Immature natural killer cell (primary cell): ENCODE measurements at regions not wholly inside any gene's neighbourhood (a gene's known extent, or its start where the extent isn't known, plus 50 kb on each side); places are given as distances from the start of the nearest gene placed in this dataset.

Source experiments
- DNase-seq, 3 donors: peaks; one replicate each; pipeline ENCODE4 v3.0.0; 2022; ENCODE audit warnings: mixed read lengths in 1 of 3
- H3K27ac Mint-ChIP-seq, 6 donors: one replicate each; pipeline ENCODE4 v1.8.0; 2020; ENCODE audit warnings: mixed read lengths in 6 of 6, mild to moderate bottlenecking in 5 of 6, inconsistent platforms in 4 of 6, moderate library complexity in 3 of 6
- H3K27me3 Mint-ChIP-seq, 3 donors: one replicate each; pipeline ENCODE4 v1.8.0; 2020 to 2021; ENCODE audit warnings: low read depth in 3 of 3, mild to moderate bottlenecking in 3 of 3, mixed read lengths in 3 of 3, moderate library complexity in 3 of 3, inconsistent platforms in 1 of 3
- H3K36me3 Mint-ChIP-seq, 3 donors: one replicate each; pipeline ENCODE4 v1.8.0; 2020; ENCODE audit warnings: mixed read lengths in 3 of 3, inconsistent platforms in 2 of 3, mild to moderate bottlenecking in 2 of 3
- H3K4me1 Mint-ChIP-seq, 2 donors: one replicate each; pipeline ENCODE4 v1.8.0; 2020; ENCODE audit warnings: inconsistent platforms in 2 of 2, mild to moderate bottlenecking in 2 of 2, mixed read lengths in 2 of 2, moderate library complexity in 1 of 2
- H3K4me3 Mint-ChIP-seq, 5 donors: one replicate each; pipeline ENCODE4 v1.8.0; 2020; ENCODE audit warnings: mild to moderate bottlenecking in 5 of 5, mixed read lengths in 5 of 5, inconsistent platforms in 3 of 5, moderate library complexity in 3 of 5
- H3K9me3 Mint-ChIP-seq, 6 donors: one replicate each; pipeline ENCODE4 v1.8.0; 2020; ENCODE audit warnings: mild to moderate bottlenecking in 6 of 6, mixed read lengths in 6 of 6, inconsistent platforms in 4 of 6, moderate library complexity in 3 of 6

DNA sequence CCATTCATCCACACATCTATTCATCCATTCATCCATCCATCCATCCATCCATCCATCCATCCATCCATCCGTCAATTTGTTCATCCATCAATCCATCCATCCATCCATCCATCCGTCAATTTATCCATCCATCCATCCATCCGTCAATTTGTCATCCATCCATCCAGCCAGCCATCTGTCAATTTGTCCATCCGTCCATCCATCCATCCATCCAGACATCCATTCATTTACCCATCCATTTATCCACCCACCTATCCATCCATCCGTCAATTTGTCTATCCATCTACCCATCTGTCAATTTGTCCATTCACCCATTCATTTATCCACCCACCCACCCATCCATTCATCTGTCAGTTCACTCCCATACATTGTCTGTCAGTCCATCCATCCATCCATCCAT, 209.5 kb upstream of the ZNF536 start:
- Mint-ChIP-seq H3K4me3 (no peak overlapping the region), H3K27me3 (peaks cover 0 to 14% (median 0%) of the 10 kb centered on the region in 3 donors), H3K9me3 (no peaks in the 10 kb centered on the region), H3K27ac (no peak overlapping the region), H3K36me3 (no peaks in the 10 kb centered on the region), H3K4me1 (no peaks in the 10 kb centered on the region)
- DNase-seq: no peak

DNA sequence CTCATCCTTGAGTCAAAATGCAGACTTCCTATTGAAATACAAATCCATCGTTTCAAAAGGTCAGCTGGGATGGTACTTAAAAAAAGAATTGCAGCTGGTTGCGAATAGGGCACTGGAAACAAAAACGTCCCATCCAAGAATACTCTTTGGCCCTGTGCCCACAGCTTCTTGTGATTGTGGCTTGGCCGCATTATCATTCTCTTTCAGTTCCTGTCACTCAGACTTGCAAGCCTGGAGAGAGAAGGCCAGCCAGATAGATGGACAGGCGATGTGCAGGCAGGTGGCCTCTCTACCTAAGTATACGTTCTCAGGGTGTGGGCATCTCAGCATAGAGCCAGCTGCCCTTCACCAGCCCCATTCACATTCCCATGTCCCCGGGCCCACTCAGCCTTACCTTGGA, 208.5 kb upstream of the ZNF536 start:
- Mint-ChIP-seq H3K27ac (no peak overlapping the region), H3K36me3 (no peaks in the 10 kb centered on the region), H3K4me1 (no peaks in the 10 kb centered on the region), H3K4me3 (no peak overlapping the region), H3K9me3 (no peaks in the 10 kb centered on the region), H3K27me3 (peaks cover 0 to 14% (median 0%) of the 10 kb centered on the region in 3 donors)
- DNase-seq: no peak

DNA sequence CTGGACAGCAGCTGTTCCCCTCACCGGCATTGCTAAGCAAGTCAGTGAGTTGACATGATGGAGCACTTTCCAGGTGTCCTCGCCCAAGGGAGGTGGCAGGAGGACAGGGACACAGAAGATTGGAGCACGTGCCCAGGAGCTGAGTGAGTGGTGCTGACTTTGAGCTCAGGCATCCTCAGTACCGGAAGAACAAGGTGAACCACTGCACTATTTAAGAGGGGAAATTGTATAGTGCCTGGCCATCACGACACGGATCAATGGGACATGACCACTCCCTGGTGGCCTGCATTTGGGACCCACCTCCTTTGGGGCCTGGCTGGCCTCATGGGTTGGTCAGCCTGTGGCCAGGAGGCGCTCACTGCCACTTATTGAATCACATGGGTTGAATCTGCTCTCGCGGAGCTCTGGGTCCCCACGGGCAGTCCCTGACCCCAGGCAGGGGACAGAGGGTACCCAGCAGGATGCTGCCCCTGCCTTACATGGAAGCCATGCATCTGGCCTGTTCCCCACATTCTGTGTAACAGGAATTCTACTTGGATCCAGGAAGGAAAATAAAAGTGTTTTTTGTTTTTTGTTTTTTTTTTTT, 206.9 kb upstream of the ZNF536 start:
- H3K36me3 Mint-ChIP-seq: no peaks in the 10 kb centered on the region
- H3K9me3 Mint-ChIP-seq: no peaks in the 10 kb centered on the region
- H3K4me3 Mint-ChIP-seq: no peak overlapping the region
- DNase-seq: no peak
- H3K4me1 Mint-ChIP-seq: no peaks in the 10 kb centered on the region
- H3K27ac Mint-ChIP-seq: no peak overlapping the region
- peaks cover 0 to 14% (median 0%) of the 10 kb centered on the region in 3 donors for H3K27me3 Mint-ChIP-seq

DNA sequence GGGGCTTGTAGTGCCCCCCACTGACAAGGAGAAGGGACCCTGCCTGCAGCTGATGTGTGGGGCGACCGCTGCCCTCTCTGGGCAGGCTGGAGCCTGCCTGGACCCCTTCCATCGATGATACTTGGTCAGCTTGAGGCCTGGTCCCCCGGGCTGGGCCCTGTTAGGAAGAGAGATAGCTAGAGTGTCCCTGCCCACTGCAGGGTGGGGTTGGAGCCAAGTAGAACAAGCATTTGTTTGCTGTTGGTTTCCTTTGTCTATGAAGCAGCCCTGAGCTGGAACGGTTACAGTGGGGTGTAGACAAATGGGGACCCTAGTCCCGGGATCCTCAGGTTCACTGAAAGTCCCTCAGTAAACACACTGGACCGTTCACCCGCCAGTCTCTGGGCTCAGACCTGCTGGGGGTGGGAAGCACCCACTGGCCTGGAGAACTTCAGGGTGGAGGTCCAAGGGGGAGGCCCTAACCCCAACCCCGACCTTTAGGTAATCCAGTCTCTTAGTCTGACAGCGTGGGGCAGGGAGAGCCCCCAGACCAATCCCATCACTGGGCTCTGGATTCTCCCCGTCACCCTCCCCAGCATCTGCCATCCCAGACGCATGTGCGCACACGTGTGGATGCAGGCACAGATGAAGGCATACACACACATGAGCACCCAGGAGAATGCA, 204.8 kb upstream of the ZNF536 start:
- Mint-ChIP-seq H3K27me3 (peaks cover 0 to 10% (median 0%) of the 10 kb centered on the region in 3 donors), H3K27ac (no peak overlapping the region), H3K4me1 (no peaks in the 10 kb centered on the region), H3K4me3 (no peak overlapping the region), H3K9me3 (no peaks in the 10 kb centered on the region), H3K36me3 (no peaks in the 10 kb centered on the region)
- DNase-seq: no peak

DNA sequence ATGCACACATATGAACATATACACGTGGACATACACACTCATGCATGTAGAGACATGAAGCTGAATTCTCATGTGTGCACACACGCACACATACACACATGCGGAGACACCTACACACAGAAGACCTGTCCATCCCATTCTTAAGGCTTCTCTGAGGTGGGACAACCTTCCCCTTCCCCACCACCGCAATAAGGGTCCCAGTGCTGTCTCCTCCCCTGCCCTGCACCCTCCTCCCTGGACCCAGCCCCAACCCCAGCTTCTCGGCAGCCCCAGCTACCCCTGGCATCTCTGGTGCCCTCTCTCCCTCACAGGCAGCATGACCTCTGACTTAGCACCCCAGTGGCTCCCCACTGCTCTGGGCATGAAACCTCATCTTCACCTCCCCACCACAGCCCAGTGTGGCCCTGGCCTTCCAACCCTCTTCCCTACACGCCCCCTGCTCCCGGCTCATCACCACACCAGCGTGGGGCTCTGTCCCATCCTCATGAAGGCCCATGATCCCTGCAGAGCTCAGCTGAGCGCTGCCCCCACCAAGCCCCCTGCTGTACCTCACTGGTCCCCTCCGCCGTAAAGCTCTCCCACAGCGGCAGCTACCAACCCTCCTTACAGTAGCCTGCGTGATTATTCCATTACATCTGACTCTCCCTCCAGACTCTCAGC, 204.1 kb upstream of the ZNF536 start:
- Mint-ChIP-seq H3K9me3 (no peaks in the 10 kb centered on the region), H3K4me3 (no peak overlapping the region), H3K36me3 (no peaks in the 10 kb centered on the region), H3K27ac (no peak overlapping the region), H3K4me1 (no peaks in the 10 kb centered on the region), H3K27me3 (peaks cover 0 to 6% (median 0%) of the 10 kb centered on the region in 3 donors)
- no peak for DNase-seq

DNA sequence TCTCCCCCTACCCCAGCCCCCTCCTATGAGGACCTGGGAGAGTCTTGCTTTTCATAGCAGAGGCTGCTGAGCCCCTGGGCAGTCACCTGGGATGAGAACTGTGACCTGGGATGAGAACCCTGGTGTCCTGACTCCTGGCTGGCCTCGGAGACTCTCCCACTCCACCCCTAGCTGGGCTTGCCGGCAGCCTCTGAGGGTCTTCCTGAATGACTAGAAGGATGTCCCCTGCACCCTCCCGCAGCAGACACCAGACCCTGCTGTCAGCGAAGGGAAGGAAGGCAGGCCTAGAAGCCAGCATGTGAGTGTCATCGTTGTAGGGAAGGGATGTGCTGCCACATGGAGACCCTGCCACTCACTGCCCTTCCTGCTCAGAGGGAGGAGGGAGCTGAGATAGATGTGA, 203.4 kb upstream of the ZNF536 start:
- H3K36me3 Mint-ChIP-seq: no peaks in the 10 kb centered on the region
- H3K4me1 Mint-ChIP-seq: no peaks in the 10 kb centered on the region
- H3K27me3 Mint-ChIP-seq: peaks cover 0 to 6% (median 0%) of the 10 kb centered on the region in 3 donors
- no peak for DNase-seq
- H3K9me3 Mint-ChIP-seq: no peaks in the 10 kb centered on the region
- H3K27ac Mint-ChIP-seq: no peak overlapping the region
- H3K4me3 Mint-ChIP-seq: no peak overlapping the region

DNA sequence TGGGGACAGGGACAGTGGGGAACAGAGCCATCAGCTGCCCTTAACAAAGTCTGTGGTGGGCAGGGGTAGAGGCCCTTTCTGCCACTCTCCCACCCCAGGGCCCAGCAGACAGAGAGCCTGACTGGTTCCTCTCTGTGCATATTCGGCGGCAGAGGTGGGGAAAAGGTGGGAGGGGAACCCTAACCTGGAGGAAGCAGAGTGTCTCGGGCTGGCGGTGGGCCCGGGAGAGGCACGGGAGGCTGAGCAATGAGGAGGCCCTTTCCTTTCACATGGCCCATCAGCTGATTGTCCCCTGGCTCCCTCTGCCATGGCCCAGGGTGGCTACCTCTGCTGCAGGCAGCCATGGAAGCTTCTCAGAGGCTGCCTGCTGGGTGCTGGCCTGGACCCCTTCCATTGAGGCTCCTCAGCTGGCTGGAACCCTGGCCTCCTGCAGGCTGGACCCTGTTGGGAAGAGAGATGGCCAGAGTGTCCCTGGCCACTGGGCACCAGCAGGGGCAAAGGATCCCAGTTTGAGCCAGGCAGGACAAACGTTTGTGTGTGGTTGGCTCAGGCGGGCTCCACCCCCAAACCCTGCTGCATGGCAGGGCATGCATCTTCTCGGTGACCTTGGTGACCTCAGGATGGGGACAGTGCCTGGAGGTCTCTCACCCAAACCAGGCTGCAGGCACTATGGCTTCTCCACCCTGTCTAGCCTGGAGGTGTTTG, 202.8 kb upstream of the ZNF536 start:
- no peaks in the 10 kb centered on the region for H3K4me1 Mint-ChIP-seq
- H3K4me3 Mint-ChIP-seq: no peak overlapping the region
- DNase-seq: no peak
- H3K27ac Mint-ChIP-seq: no peak overlapping the region
- H3K9me3 Mint-ChIP-seq: no peaks in the 10 kb centered on the region
- no peaks in the 10 kb centered on the region for H3K36me3 Mint-ChIP-seq
- H3K27me3 Mint-ChIP-seq: peaks cover 0 to 6% (median 0%) of the 10 kb centered on the region in 3 donors

DNA sequence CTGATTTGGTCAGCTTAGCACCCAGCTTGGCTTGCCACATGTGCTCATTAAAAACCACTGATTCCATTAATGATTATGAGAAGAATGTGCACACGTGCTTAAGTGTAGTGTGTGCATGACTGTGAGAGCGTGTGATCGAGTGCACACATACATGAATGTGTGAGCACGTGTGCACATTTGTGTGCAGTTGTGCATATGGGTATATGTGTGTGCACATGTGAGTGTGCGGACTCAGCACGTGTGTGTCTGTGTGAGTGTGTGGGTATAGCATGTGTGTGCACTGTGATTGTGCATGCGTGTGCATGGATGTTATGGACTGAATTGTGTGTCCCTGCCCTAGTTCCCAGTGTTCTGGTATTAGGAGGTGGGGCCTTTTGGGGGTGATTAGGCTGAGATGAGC, 202.1 kb upstream of the ZNF536 start:
- Mint-ChIP-seq H3K27ac (no peak overlapping the region), H3K4me1 (no peaks in the 10 kb centered on the region), H3K27me3 (peaks cover 0 to 6% (median 0%) of the 10 kb centered on the region in 3 donors), H3K36me3 (no peaks in the 10 kb centered on the region), H3K4me3 (no peak overlapping the region), H3K9me3 (no peaks in the 10 kb centered on the region)
- DNase-seq: no peak

DNA sequence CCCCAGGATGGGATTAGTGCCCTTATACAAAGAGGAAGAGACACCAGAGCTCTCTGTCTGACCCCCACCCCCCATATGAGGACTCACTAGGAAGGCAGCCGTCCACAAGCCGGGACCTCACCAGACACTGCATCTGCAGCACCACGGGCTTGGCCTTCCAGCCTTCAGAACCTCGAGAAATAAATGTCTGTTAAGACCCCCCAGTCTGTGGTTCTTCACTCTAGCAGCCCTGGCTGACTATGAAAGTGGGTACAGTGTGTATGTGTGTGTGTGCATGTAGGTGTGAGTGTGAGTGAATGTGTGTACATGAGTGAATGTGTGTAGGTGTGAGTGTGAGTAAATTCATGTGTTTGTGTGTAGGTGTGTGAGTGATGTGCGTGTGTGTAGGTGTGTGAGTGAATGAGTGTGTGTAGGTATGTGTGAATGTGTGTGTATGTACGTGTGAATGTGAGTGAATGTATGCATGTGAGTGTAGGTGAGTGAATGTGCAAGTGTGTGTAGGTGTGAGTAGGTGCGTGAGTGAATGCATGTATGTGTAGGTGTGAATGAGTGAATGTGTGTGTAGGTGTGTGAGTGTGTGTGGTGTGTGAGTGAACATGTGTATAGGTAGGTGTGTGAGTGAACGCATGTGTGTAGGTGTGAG, 201.6 kb upstream of the ZNF536 start:
- Mint-ChIP-seq H3K4me1 (no peaks in the 10 kb centered on the region), H3K4me3 (no peak overlapping the region), H3K27ac (no peak overlapping the region), H3K27me3 (peaks cover 0 to 3% (median 0%) of the 10 kb centered on the region in 3 donors), H3K36me3 (no peaks in the 10 kb centered on the region), H3K9me3 (no peaks in the 10 kb centered on the region)
- no peak for DNase-seq

DNA sequence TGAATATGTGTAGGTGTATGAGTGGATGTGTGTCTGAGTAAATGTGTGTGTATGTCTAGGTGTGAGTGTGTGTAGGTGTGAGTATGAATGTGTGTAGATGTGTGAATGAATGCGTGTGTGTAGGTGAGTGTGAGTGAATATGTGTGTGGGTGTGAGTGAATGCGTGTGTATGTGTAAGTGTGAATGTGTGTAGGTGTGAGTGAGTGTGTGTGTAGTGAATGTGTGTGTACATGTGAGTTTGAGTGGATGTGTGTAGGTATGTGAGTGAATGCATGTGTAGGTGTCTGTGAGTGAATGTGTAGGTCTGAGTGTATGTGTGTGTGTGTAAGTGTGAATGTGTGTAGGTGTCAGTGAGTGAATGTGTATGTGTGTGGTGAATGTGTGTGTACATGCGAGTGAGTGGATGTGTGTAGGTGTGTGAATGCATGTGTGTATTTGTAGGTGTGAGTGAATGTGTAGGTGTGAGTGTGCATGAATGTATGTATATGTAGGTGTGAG, 201.0 kb upstream of the ZNF536 start:
- H3K4me1 Mint-ChIP-seq: no peaks in the 10 kb centered on the region
- no peak overlapping the region for H3K27ac Mint-ChIP-seq
- no peak for DNase-seq
- no peak overlapping the region for H3K4me3 Mint-ChIP-seq
- no peaks in the 10 kb centered on the region for H3K27me3 Mint-ChIP-seq
- H3K36me3 Mint-ChIP-seq: no peaks in the 10 kb centered on the region
- H3K9me3 Mint-ChIP-seq: no peaks in the 10 kb centered on the region

DNA sequence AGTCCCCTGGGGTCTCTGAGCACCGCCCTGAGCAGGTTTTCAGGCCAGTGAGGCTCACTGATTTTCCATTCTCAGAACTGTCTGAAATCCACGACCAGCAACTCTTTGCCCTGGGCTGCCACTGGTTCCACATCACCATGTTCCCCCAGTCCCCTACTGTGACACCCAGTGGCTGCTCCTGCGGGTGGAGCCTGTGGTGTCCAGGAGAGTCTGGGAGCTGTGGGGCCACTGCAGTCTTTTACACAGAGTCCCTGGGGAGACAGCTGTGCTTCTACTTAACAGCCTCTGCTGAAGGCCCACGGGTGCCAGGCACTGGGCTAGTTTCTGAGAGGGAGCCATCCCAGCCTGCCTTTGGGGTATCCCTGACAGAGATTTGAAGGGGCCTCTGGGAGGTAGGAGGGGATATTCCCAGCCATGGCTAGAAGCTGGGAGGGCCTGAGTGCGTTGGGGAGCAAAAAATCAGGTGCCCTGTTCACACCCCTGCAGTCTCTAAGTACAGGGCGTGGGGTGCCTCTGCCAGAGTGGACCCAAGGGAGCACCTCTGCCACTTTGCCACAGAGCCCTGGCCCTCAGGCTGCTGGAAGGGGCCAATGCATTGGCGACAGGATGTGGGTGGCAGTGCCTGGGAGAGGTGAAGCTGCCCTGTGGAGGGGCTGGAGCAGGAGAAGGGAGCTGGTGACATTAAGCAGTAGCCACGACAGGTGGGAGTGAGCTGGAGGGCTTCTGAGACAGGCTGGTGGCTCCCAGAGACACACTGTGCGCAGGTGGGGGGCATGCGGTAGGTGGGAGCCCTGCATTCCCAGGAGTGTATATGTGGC, 200.2 kb upstream of the ZNF536 start:
- H3K4me3 Mint-ChIP-seq: no peak overlapping the region
- H3K9me3 Mint-ChIP-seq: no peaks in the 10 kb centered on the region
- H3K27me3 Mint-ChIP-seq: no peaks in the 10 kb centered on the region
- H3K27ac Mint-ChIP-seq: no peak overlapping the region
- H3K4me1 Mint-ChIP-seq: no peaks in the 10 kb centered on the region
- DNase-seq: no peak
- no peaks in the 10 kb centered on the region for H3K36me3 Mint-ChIP-seq

DNA sequence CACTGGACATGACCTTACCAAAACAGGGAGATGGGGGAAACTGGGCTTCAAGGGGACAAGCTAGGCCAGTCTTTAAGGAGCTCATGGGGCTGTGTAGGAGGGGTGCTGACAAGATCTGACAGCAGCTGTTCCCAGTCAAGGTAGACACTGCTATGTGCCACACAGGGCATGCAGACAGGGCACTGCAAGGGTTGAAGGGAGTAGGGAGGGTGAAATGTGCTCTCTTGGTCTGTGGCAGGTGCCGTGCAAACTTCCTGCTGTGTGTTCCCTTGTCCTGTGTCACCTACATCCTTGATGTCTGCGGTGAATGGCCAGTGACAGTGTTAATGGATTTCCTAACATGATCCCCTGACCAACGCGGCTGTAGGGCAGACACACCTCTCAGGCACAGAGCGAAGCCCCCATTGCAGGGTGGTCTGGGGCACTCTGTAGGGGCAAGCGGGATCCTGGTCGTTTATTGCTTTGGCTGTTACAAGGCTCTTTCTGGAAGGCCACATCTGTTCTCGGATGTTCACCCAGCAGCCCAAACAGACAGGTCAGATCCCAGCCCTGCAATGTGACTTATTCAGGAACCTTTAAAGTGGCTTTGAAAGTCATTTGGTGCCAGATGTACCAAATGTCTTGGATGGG, 199.5 kb upstream of the ZNF536 start:
- H3K4me1 Mint-ChIP-seq: no peaks in the 10 kb centered on the region
- no peak overlapping the region for H3K27ac Mint-ChIP-seq
- no peaks in the 10 kb centered on the region for H3K27me3 Mint-ChIP-seq
- H3K4me3 Mint-ChIP-seq: no peak overlapping the region
- DNase-seq: no peak
- H3K9me3 Mint-ChIP-seq: no peaks in the 10 kb centered on the region
- H3K36me3 Mint-ChIP-seq: no peaks in the 10 kb centered on the region
